SK-N-MC (cell line): ENCODE measurements at regions not wholly inside any gene's neighbourhood (a gene's known extent, or its start where the extent isn't known, plus 50 kb on each side); places are given as distances from the start of the nearest gene placed in this dataset.

ENCODE experiments used
- DNase-seq: peaks from one replicate; pipeline ENCODE4 v3.0.0-alpha.2; 2011; ENCODE audit warnings: low read depth, low spot score
- H3K27ac ChIP-seq: fragments of 200-600 bp; sonication (generic); 2 replicates; pipeline ENCODE4 v1.5.1; 2016; ENCODE audit warnings: mixed run types
- H3K36me3 ChIP-seq: fragments of 200-600 bp; sonication (generic); 2 replicates; pipeline ENCODE4 v1.6.1; 2017; ENCODE audit warnings: antibody characterized with exemption, low read length, mixed read lengths; ENCODE audit not compliant: insufficient read depth
- H3K4me3 ChIP-seq: fragments of 200-600 bp; sonication (generic); 2 replicates; pipeline ENCODE4 v1.5.1; 2016
- H3K9ac ChIP-seq: fragments of 200-600 bp; sonication (generic); 2 replicates; pipeline ENCODE4 v1.8.0; 2017; ENCODE audit warnings: mixed run types, mixed read lengths; ENCODE audit not compliant: insufficient read length
- H3K9me3 ChIP-seq: fragments of 200-600 bp; sonication (generic); 2 replicates; pipeline ENCODE4 v1.6.1; 2017; ENCODE audit warnings: low read depth, mild to moderate bottlenecking, antibody characterized with exemption, low read length, moderate library complexity, mixed read lengths
- EZH2 ChIP-seq: fragments of 200-600 bp; sonication (generic); IDR thresholded peaks from one replicate; pipeline ENCODE4 v1.6.1; 2017; ENCODE audit warnings: antibody characterized with exemption
- FOXP2 ChIP-seq: optimal IDR thresholded peaks from 2 replicates; pipeline ENCODE3; 2011; ENCODE audit warnings: mild to moderate bottlenecking, moderate library complexity; ENCODE audit not compliant: insufficient read depth; ENCODE audit errors: extremely low read length, control extremely low read depth
- POLR2AphosphoS5 ChIP-seq: IDR thresholded peaks from 2 replicates; pipeline ENCODE4 v1.6.1; 2012; ENCODE audit warnings: mild to moderate bottlenecking, low read depth, low read length, borderline replicate concordance

DNA sequence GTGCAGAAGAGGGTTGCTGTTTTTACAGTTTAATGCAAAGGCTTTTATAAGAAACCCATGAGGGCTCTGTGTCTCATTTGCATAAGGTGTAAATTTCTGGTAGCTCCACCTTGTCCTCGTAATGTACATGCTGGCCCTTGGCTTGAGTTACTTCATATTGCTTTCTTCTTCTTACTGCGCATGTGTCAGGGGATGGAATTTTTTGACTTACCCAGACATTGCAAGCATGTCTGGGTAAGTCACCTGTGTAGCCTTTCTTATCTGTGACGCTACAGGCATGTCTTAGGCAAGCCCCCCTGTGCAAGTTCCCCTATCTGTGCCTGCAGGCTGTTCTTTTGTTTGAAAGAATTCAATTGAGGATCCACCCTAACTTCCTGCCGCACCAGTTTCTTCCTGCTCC, 274.2 kb downstream of the ETNK1 start:
- Histone ChIP-seq H3K4me3 (no peak overlapping the region), H3K9me3 (no peaks in the 10 kb centered on the region), H3K27ac (no peak overlapping the region), H3K9ac (no peak overlapping the region), H3K36me3 (no peaks in the 10 kb centered on the region)
- no peak for DNase-seq
- TF ChIP-seq EZH2: no peak
- TF ChIP-seq FOXP2: no peak
- no peak for TF ChIP-seq POLR2AphosphoS5

DNA sequence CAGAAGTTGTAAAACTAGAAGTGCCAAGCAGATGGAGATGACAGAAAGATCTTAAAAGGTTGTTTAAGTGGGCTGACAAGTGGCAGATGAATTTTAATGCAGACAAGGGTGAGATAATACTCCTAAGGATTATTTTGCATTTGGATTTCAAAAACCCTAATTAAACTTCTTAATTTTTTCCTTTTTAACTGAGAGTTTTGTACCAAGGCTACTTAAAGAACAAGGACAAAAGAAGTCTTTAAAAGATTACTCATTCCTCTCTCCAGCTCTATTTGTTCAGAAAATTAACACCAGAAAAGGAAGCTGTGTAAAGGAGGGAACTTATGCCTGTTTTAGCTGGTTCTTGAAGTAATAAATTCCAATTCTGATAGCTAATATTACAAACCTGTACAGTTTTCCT, 275.4 kb downstream of the ETNK1 start:
- TF ChIP-seq POLR2AphosphoS5 (no peak), FOXP2 (no peak), EZH2 (no peak)
- DNase-seq: no peak
- Histone ChIP-seq H3K9ac (no peak overlapping the region), H3K27ac (no peak overlapping the region), H3K36me3 (no peaks in the 10 kb centered on the region), H3K4me3 (no peak overlapping the region), H3K9me3 (no peaks in the 10 kb centered on the region)

DNA sequence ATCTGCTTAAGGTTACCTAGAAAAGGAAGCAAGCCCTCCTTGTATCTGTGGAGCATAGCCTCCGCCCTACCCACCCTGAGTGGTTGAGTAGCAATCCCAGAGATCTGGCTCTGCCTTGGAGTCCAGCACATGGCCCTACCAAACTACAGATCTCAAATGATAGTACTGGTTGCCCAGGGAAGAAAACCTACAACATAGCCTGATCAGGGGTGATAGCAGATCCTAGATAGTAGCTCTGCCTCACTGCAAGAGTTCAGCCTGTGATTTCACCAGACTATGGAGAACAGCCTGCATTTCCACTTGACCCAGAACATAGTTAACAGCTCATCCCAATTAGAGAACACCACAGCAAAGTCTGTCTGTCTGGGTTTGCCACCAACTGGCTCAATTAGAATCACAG, 279.5 kb downstream of the ETNK1 start:
- Histone ChIP-seq H3K9ac (no peak overlapping the region), H3K36me3 (no peaks in the 10 kb centered on the region), H3K4me3 (no peak overlapping the region), H3K27ac (no peak overlapping the region), H3K9me3 (no peaks in the 10 kb centered on the region)
- TF ChIP-seq POLR2AphosphoS5 (no peak), FOXP2 (no peak), EZH2 (no peak)
- no peak for DNase-seq

DNA sequence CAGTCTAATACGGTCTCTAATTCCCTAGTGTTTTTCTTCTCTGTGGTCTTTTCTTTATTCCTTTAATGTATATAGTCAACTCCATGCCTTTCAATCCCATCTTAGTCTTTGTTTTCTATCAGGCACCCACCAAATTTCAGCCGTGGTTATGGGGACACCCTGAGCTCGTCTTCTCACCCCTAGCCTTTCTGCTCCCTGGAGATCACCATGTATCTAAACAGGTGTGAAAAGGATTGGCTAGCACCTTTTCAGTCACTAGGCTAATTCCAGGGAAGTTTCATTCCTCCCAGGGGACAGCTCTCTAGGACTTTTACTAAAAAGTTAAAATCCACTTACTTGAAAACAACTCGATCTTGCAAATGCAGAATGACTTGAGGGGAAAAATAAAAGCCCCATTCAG, 291.3 kb downstream of the ETNK1 start:
- TF ChIP-seq FOXP2 (no peak), EZH2 (no peak), POLR2AphosphoS5 (no peak)

DNA sequence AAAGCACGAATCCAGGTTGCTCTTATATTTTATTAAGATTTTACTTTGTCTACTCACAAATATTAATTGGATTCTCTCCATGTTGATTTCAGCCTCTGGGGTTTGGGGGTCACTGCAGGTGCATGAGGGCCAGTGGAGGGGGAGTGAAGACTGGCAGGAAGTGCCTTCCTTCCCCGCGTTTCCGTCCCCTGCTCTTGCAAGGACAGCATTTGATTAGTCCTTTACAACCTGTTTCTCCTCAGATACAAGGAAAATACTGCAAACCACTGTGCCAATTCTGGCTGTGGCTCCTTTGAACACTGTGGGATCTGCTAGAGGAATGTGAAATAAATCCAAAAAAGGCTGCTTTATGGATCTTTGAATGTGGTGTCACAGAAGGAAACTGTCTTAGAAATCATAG, 291.8 kb downstream of the ETNK1 start:
- no peak overlapping the region for H3K4me3 ChIP-seq
- no peaks in the 10 kb centered on the region for H3K9me3 ChIP-seq
- H3K27ac ChIP-seq: no peak overlapping the region
- no peak overlapping the region for H3K9ac ChIP-seq
- DNase-seq: no peak
- no peaks in the 10 kb centered on the region for H3K36me3 ChIP-seq
- TF ChIP-seq FOXP2 (no peak), POLR2AphosphoS5 (no peak), EZH2 (no peak)

More for the DNA sequence above, 291.3 kb downstream of the ETNK1 start:
- H3K9me3 ChIP-seq: no peaks in the 10 kb centered on the region
- no peak overlapping the region for H3K27ac ChIP-seq
- no peak for DNase-seq
- no peaks in the 10 kb centered on the region for H3K36me3 ChIP-seq
- H3K9ac ChIP-seq: no peak overlapping the region
- H3K4me3 ChIP-seq: no peak overlapping the region

DNA sequence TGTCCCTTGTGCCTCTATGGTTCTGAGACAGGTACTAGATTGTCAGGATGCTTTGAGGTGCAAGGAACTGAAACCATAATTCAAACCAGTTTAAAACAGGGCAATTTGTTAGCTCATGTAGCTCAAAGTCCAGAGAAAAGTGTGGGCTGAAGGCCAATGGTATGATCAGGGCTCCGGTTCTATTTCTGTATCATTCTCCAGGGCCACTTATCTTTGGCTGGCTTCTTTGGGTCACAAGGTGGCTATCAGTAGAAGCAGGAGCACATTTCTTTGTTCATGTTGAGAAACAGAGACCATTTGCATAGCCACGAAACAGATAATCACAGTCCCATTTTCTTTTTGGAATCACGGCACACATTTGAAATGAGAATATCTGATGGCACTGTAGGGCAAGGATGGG, 294.9 kb downstream of the ETNK1 start:
- no peak for DNase-seq
- Histone ChIP-seq H3K9me3 (no peaks in the 10 kb centered on the region), H3K4me3 (no peak overlapping the region), H3K36me3 (no peaks in the 10 kb centered on the region), H3K9ac (no peak overlapping the region), H3K27ac (no peak overlapping the region)
- TF ChIP-seq EZH2 (no peak), POLR2AphosphoS5 (no peak), FOXP2 (no peak)

DNA sequence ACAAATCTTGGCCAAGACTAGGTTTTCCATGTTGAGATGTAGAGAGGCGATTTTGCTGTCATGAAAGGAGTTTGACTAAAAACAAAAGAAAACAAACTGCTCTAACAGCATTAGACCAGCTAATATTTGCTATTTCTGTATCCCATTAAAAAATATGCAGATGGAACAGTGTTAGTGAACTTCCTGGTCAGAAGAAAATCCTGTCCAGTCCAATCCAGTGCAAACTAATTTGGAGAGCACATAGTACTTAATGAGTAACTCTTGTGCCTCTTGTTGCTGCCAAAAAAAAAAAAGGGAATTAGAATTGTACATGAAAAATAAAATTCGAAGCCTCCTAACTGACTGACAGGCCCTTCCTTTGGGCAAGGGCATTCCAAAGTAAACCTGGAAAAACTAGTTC, 298.8 kb downstream of the ETNK1 start:
- H3K4me3 ChIP-seq: no peak overlapping the region
- no peak overlapping the region for H3K9ac ChIP-seq
- DNase-seq: no peak
- no peaks in the 10 kb centered on the region for H3K36me3 ChIP-seq
- TF ChIP-seq FOXP2 (no peak), POLR2AphosphoS5 (no peak), EZH2 (no peak)
- no peaks in the 10 kb centered on the region for H3K9me3 ChIP-seq
- H3K27ac ChIP-seq: no peak overlapping the region

DNA sequence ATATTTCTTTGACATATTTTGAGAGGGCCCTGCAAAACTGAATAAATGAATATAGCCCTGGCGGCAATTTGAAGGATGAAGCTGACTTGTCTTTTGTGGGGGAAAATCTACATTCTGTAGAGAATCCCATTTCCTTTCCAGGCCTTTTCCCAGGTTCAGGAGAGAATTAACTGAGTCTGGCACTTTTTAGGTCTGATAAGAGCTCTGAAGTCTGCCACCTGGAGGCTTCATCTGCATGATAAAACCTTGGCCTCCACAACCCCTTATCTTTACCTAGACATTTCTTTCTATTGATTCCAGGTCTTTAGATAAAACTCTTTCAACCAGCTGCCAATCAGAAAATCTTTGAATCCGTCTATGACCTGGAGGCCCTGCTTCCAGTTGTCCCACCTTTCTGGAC, 299.4 kb downstream of the ETNK1 start:
- no peaks in the 10 kb centered on the region for H3K36me3 ChIP-seq
- no peak overlapping the region for H3K27ac ChIP-seq
- no peaks in the 10 kb centered on the region for H3K9me3 ChIP-seq
- TF ChIP-seq EZH2 (no peak), POLR2AphosphoS5 (no peak), FOXP2 (no peak)
- H3K9ac ChIP-seq: no peak overlapping the region
- DNase-seq: no peak
- H3K4me3 ChIP-seq: no peak overlapping the region

DNA sequence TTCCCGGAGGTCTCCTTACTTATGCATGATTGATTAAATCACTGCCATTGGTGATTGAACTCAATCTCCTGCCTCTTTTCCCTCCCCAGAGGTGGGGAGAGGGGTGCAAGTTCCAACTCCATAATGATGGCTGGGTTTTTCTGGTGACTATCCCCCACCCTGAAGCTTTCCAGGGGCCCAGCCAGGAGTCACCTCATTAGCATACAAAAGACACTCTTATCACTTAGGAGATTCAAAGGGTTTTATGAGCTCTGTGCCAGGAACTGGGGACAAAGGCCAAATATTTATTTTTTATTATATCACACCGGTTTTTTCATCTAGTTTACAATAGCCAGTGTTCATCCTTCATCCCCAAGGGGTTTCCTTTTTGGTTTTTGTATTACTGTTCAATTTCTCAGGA, 300.7 kb downstream of the ETNK1 start:
- H3K36me3 ChIP-seq: no peaks in the 10 kb centered on the region
- no peaks in the 10 kb centered on the region for H3K9me3 ChIP-seq
- TF ChIP-seq EZH2 (no peak), POLR2AphosphoS5 (no peak), FOXP2 (no peak)
- H3K27ac ChIP-seq: no peak overlapping the region
- no peak overlapping the region for H3K9ac ChIP-seq
- DNase-seq: no peak
- no peak overlapping the region for H3K4me3 ChIP-seq
